Osteocyte (in vitro differentiated cells): ENCODE measurements at regions not wholly inside any gene's neighbourhood (a gene's known extent, or its start where the extent isn't known, plus 50 kb on each side); places are given as distances from the start of the nearest gene placed in this dataset.
A peak's percentile ranks its signal among the peaks of the same experiment; 100 is the strongest.

ENCODE experiments used
- DNase-seq: peaks from one replicate; pipeline ENCODE4 v3.0.0; 2021; ENCODE audit warnings: mixed read lengths; ENCODE audit not compliant: unreplicated experiment; ENCODE audit errors: extremely low spot score
- H3K27ac Mint-ChIP-seq: one replicate; pipeline ENCODE4 v1.8.0; 2021; ENCODE audit warnings: mild to moderate bottlenecking, mixed read lengths; ENCODE audit not compliant: unreplicated experiment
- H3K27me3 Mint-ChIP-seq: one replicate; pipeline ENCODE4 v1.8.0; 2021; ENCODE audit warnings: mixed read lengths; ENCODE audit not compliant: unreplicated experiment
- H3K36me3 Mint-ChIP-seq: one replicate; pipeline ENCODE4 v1.8.0; 2021; ENCODE audit warnings: mixed read lengths; ENCODE audit not compliant: unreplicated experiment
- H3K4me1 Mint-ChIP-seq: one replicate; pipeline ENCODE4 v1.8.0; 2021; ENCODE audit warnings: mixed read lengths; ENCODE audit not compliant: unreplicated experiment
- H3K4me3 Mint-ChIP-seq: one replicate; pipeline ENCODE4 v1.8.0; 2021; ENCODE audit warnings: mild to moderate bottlenecking, moderate library complexity, mixed read lengths; ENCODE audit not compliant: unreplicated experiment
- H3K9me3 Mint-ChIP-seq: one replicate; pipeline ENCODE4 v1.8.0; 2021; ENCODE audit warnings: mixed read lengths; ENCODE audit not compliant: unreplicated experiment
- TF ChIP-seq, protein P1 (sequence below): fragments of 200-600 bp; sonication (generic); IDR thresholded peaks from 2 replicates; pipeline ENCODE4 v1.5.0; 2021; ENCODE audit warnings: antibody characterized with exemption, mild to moderate bottlenecking, moderate library complexity

- Mint-ChIP-seq H3K36me3 (peaks cover 15% of the 10 kb centered on the region), H3K27me3 (no peaks in the 10 kb centered on the region), H3K4me1 (peaks cover 5% of the 10 kb centered on the region), H3K4me3 (no peak overlapping the region), H3K27ac (no peak overlapping the region), H3K9me3 (peaks cover 38% of the 10 kb centered on the region)
- TF ChIP-seq, protein P1, sequence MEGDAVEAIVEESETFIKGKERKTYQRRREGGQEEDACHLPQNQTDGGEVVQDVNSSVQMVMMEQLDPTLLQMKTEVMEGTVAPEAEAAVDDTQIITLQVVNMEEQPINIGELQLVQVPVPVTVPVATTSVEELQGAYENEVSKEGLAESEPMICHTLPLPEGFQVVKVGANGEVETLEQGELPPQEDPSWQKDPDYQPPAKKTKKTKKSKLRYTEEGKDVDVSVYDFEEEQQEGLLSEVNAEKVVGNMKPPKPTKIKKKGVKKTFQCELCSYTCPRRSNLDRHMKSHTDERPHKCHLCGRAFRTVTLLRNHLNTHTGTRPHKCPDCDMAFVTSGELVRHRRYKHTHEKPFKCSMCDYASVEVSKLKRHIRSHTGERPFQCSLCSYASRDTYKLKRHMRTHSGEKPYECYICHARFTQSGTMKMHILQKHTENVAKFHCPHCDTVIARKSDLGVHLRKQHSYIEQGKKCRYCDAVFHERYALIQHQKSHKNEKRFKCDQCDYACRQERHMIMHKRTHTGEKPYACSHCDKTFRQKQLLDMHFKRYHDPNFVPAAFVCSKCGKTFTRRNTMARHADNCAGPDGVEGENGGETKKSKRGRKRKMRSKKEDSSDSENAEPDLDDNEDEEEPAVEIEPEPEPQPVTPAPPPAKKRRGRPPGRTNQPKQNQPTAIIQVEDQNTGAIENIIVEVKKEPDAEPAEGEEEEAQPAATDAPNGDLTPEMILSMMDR: no peak
- no peak for DNase-seq
These were observed 128.9 kb downstream of the ZIC1 start for GRCh38 chr3:147538034-147538433.

DNA sequence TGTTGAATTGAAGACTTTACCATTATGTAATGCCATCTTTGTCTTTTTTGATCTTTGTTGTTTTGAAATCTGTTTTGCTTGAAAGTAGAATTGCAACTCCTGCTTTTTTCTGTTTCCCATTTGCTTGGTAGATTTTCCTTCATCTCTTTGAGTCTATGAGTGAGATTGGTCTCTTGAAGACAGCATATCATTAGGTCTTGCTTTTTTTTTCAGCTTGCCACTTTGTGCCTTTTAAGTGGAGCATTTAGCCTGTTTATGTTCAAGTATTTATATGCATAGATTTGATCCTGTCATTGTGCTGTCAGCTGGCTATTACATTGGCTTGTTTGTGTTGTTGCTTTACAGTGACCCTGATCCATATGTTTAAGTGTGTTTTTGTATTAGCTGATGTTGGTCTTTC lies 131.8 kb downstream of the ZIC1 start:
- no peak overlapping the region for H3K4me3 Mint-ChIP-seq
- no peaks in the 10 kb centered on the region for H3K27me3 Mint-ChIP-seq
- H3K9me3 Mint-ChIP-seq: peaks cover 32% of the 10 kb centered on the region
- H3K36me3 Mint-ChIP-seq: peaks cover 15% of the 10 kb centered on the region
- no peak for DNase-seq
- H3K27ac Mint-ChIP-seq: no peak overlapping the region
- H3K4me1 Mint-ChIP-seq: peaks cover 5% of the 10 kb centered on the region
- TF ChIP-seq, protein P1: no peak

- no peak for DNase-seq
- Mint-ChIP-seq H3K27me3 (no peaks in the 10 kb centered on the region), H3K4me3 (no peak overlapping the region), H3K36me3 (peaks cover 15% of the 10 kb centered on the region), H3K27ac (no peak overlapping the region), H3K9me3 (peaks cover 23% of the 10 kb centered on the region), H3K4me1 (peaks cover 8% of the 10 kb centered on the region)
- TF ChIP-seq, protein P1: no peak
These were observed 135.1 kb downstream of the ZIC1 start for GRCh38 chr3:147544290-147544689.

DNA sequence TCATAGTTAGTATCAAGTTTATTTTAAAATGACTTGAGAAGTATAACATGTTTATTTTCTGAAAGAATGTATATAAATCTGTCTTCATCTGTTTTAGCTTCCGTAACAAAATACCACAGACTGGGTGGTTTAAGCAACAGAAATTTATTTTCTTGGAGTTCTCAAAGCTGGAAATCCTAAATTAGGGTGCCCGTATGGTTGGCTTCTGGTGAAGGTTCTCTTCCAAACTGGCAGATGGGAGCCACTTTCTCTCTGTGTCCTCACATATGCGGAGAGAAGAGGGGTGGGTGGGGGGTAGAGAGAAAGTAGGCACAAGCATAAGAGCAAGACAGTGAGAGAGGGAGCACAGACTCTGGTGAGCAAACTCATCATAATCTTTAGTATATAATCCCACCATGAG lies 142.3 kb downstream of the ZIC1 start:
- no peak for DNase-seq
- TF ChIP-seq, protein P1: no peak
- Mint-ChIP-seq H3K4me1 (peaks cover 24% of the 10 kb centered on the region), H3K9me3 (peaks cover 3% of the 10 kb centered on the region), H3K4me3 (no peak overlapping the region), H3K36me3 (peaks cover 2% of the 10 kb centered on the region), H3K27me3 (no peaks in the 10 kb centered on the region), H3K27ac (peak overlapping the region; percentile 52)

- H3K36me3 Mint-ChIP-seq: peaks cover 2% of the 10 kb centered on the region
- no peak for DNase-seq
- TF ChIP-seq, protein P1: no peak
- no peak overlapping the region for H3K4me3 Mint-ChIP-seq
- no peaks in the 10 kb centered on the region for H3K27me3 Mint-ChIP-seq
- no peaks in the 10 kb centered on the region for H3K9me3 Mint-ChIP-seq
- H3K4me1 Mint-ChIP-seq: peaks cover 16% of the 10 kb centered on the region
- H3K27ac Mint-ChIP-seq: no peak overlapping the region
These were observed 145.2 kb downstream of the ZIC1 start for GRCh38 chr3:147554332-147554731.
